C4-2B (cell line): ENCODE measurements at regions not wholly inside any gene's neighbourhood (a gene's known extent, or its start where the extent isn't known, plus 50 kb on each side); places are given as distances from the start of the nearest gene placed in this dataset.
"Not testable (repeated sequence)": the region's sequence is repeated elsewhere in the genome, so short reads cannot be mapped to it uniquely, and the experiment has no call there.

Source experiments
- H3K27ac ChIP-seq: fragments of 450-650 bp; 2 replicates; pipeline ENCODE4 v1.5.1; 2017
- CTCF ChIP-seq: fragments of 450-650 bp; conservative IDR thresholded peaks from 2 replicates; pipeline ENCODE4 v1.5.1; 2017; ENCODE audit warnings: mild to moderate bottlenecking
- ZFX ChIP-seq: fragments of 450-650 bp; IDR thresholded peaks from 2 replicates; pipeline ENCODE4 v1.6.1; 2017

DNA sequence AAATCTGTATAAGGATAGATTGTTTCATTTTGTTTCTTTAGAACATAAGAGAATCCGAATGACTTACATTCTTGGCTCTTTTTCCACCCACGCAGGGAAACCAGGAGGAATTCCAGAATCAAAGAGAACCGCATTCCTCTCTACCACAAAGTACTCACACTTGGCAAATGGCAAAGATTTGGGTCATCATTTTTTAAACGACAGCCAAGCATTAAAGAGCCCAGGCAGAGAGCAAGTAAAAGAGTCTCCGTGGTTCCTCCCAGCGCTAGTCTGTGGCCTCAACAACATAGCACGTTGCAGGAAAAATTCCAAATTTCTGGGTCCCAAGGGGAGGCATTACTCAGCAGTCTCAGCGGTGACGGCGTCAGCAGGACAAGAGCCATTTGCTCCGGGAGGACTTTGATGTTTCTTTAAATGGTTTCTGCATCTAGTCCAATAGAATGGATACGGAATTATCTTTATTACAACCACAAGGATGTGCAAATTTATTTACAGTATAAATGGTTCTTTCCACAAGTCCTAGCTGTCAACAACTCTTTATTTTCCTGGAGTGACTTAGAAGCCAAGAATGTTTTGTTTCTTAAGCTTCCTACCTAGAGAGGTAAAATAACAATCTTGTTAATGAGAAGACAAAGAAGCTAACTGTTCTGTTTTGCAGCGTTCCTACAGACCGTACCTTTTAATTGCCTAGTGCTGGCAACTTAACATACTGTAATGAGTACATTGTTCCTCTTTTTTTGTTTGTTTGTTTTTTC lies 232.5 kb downstream of the SKIDA1 start:
- no peak for TF ChIP-seq ZFX
- no peak for TF ChIP-seq CTCF
- peak overlapping the region; percentile 31; the same call in 1 of the 2 replicates for H3K27ac ChIP-seq

DNA sequence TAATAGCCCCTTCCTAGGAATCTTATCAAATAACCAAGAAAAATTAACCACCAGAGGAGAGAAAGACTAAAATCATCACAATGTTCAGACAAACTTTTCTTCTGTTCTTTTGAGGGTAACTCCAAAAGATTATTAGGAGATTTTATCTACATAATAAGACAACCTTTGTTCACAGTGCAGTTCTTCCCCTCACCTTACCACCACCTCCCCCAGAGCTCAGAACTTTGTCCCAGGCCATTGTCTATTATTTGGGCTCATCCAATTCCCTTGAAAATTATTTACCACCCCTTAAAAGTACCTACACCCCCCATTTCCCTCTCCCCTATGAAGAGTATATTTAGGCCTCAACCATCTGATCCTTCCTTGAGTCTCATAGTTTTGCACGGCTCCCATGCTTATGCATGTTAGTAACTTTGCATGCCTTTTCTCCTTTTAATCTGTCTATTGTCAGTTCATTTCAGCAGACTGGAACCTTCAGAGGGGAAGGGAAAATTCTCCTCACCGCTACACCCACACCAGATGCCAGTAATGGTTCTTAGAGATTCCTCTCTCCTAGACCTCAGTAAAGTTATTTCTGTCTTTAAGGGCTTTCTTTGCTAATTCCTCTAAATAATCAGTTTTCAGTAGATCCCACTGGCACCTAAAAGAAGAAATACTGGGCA lies 234.9 kb downstream of the SKIDA1 start:
- no peak overlapping the region for H3K27ac ChIP-seq
- no peak for TF ChIP-seq ZFX
- no peak for TF ChIP-seq CTCF

GRCh38 chr10:21289961-21290360 lies 235.5 kb downstream of the SKIDA1 start:
- TF ChIP-seq ZFX = no peak
- no peak for TF ChIP-seq CTCF
- H3K27ac ChIP-seq = no peak overlapping the region

DNA sequence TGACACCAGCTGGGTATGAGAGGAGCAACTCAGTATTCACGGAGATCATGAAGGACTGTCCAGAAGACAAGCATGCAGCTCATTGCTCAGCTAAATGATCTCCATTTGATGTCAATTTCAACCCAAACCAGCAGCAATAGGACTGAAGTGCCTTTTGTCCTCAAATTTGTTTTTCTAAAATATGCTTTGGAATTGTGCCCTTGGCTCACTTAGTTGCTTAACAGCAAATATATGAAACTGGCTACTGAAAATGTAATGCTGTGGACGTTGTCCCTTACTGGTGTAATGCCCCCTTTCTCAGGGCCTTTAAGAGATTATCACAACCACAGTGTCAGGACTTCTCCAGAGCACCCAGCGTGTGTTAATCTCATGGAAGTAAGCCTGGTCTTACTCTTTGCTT lies 236.2 kb downstream of the SKIDA1 start:
- TF ChIP-seq ZFX (no peak), CTCF (no peak)
- no peak overlapping the region for H3K27ac ChIP-seq

GRCh38 chr10:21285742-21286331 lies 239.6 kb downstream of the SKIDA1 start:
- H3K27ac ChIP-seq = no peak overlapping the region
- TF ChIP-seq CTCF (no peak), ZFX (no peak)

- TF ChIP-seq CTCF (no peak), ZFX (no peak)
- H3K27ac ChIP-seq = no peak overlapping the region
These were observed 240.3 kb downstream of the SKIDA1 start for GRCh38 chr10:21285207-21285606.

DNA sequence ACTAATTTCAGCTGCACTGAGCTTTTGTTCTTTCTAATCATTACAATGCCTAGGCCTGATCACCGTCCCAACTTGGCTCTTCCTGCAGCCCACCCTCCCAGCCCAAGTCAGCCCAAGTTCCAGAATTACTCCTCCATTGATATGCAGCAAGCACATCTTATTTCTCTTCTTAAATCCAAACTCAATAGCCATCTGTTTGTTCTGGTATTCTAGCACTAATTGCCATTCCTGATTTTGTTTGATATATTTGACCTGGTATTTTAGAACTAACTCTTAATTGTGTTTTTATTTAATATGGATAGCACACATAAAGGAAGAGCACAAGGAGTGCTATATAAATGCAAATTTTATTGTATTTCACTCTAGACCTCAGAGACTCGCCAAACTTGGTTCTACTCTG lies 241.2 kb downstream of the SKIDA1 start:
- H3K27ac ChIP-seq = no peak overlapping the region
- no peak for TF ChIP-seq ZFX
- TF ChIP-seq CTCF = no peak

GRCh38 chr10:21283053-21283452 lies 242.4 kb downstream of the SKIDA1 start:
- H3K27ac ChIP-seq = not testable (repeated sequence)
